ENCODE measurements at regions not wholly inside any gene's neighbourhood (a gene's known extent, or its start where the extent isn't known, plus 50 kb on each side); places are given as distances from the start of the nearest gene placed in this dataset.

GRCh38 chr1:217012659-217013058, 289.4 kb upstream of the ESRRG start:
- H3K9me3 ChIP-seq: no peaks in the 10 kb centered on the region
- H3K27ac ChIP-seq: no peak overlapping the region
- no peak overlapping the region for H3K4me3 ChIP-seq
- H3K36me3 ChIP-seq: no peaks in the 10 kb centered on the region
- intact Hi-C loops (cut with DNase I; ENCODE audit: low total_unique reads): no loop called here
- no peaks in the 10 kb centered on the region for H3K27me3 ChIP-seq
- DNase-seq: no peak
- TF ChIP-seq CTCF (IDR thresholded peaks at IDR 0.05): no peak
- H3K4me1 ChIP-seq: no peaks in the 10 kb centered on the region

- Histone ChIP-seq H3K27me3 (no peaks in the 10 kb centered on the region), H3K9me3 (no peaks in the 10 kb centered on the region), H3K4me3 (no peak overlapping the region), H3K36me3 (no peaks in the 10 kb centered on the region), H3K4me1 (no peaks in the 10 kb centered on the region), H3K27ac (no peak overlapping the region)
- intact Hi-C loops (cut with DNase I; ENCODE audit: low total_unique reads): no loop called here
- DNase-seq: no peak
- no peak for TF ChIP-seq CTCF (IDR thresholded peaks at IDR 0.05)
These were observed 287.9 kb upstream of the ESRRG start for GRCh38 chr1:217011097-217011496.

GRCh38 chr1:217010253-217010652, 287.0 kb upstream of the ESRRG start:
- Histone ChIP-seq H3K4me1 (no peaks in the 10 kb centered on the region), H3K27me3 (no peaks in the 10 kb centered on the region), H3K36me3 (no peaks in the 10 kb centered on the region), H3K4me3 (no peak overlapping the region), H3K27ac (no peak overlapping the region), H3K9me3 (no peaks in the 10 kb centered on the region)
- intact Hi-C loops (cut with DNase I; ENCODE audit: low total_unique reads): no loop called here
- DNase-seq: no peak
- no peak for TF ChIP-seq CTCF (IDR thresholded peaks at IDR 0.05)

GRCh38 chr1:217009376-217009775, 286.1 kb upstream of the ESRRG start:
- no peak for DNase-seq
- H3K4me1 ChIP-seq: no peaks in the 10 kb centered on the region

GRCh38 chr1:217004776-217005436, 281.7 kb upstream of the ESRRG start:
- Histone ChIP-seq H3K9me3 (no peaks in the 10 kb centered on the region), H3K4me1 (no peaks in the 10 kb centered on the region), H3K27me3 (no peaks in the 10 kb centered on the region), H3K27ac (no peak overlapping the region), H3K36me3 (no peaks in the 10 kb centered on the region), H3K4me3 (no peak overlapping the region)
- intact Hi-C loops (cut with DNase I; ENCODE audit: low total_unique reads): no loop called here
- no peak for DNase-seq
- TF ChIP-seq CTCF (IDR thresholded peaks at IDR 0.05): no peak

More at GRCh38 chr1:217009376-217009775, 286.1 kb upstream of the ESRRG start:
- Histone ChIP-seq H3K9me3 (no peaks in the 10 kb centered on the region), H3K36me3 (no peaks in the 10 kb centered on the region), H3K27ac (no peak overlapping the region), H3K4me3 (no peak overlapping the region), H3K27me3 (no peaks in the 10 kb centered on the region)
- no peak for TF ChIP-seq CTCF (IDR thresholded peaks at IDR 0.05)
- intact Hi-C loops (cut with DNase I; ENCODE audit: low total_unique reads): no loop called here

- Histone ChIP-seq H3K36me3 (no peaks in the 10 kb centered on the region), H3K27ac (no peak overlapping the region), H3K4me1 (no peaks in the 10 kb centered on the region), H3K4me3 (no peak overlapping the region), H3K9me3 (no peaks in the 10 kb centered on the region), H3K27me3 (no peaks in the 10 kb centered on the region)
- no peak for DNase-seq
- no peak for TF ChIP-seq CTCF (IDR thresholded peaks at IDR 0.05)
- intact Hi-C loops (cut with DNase I; ENCODE audit: low total_unique reads): no loop called here
These were observed 280.1 kb upstream of the ESRRG start for GRCh38 chr1:217003355-217003754.
